ENCODE measurements at regions not wholly inside any gene's neighbourhood (a gene's known extent, or its start where the extent isn't known, plus 50 kb on each side); places are given as distances from the start of the nearest gene placed in this dataset.

GRCh38 chr4:114519368-114519767 is 79.2 kb upstream of the UGT8 start:
- no peak for TF ChIP-seq ZFX (IDR thresholded peaks at IDR 0.05)
- TF ChIP-seq, protein P1, sequence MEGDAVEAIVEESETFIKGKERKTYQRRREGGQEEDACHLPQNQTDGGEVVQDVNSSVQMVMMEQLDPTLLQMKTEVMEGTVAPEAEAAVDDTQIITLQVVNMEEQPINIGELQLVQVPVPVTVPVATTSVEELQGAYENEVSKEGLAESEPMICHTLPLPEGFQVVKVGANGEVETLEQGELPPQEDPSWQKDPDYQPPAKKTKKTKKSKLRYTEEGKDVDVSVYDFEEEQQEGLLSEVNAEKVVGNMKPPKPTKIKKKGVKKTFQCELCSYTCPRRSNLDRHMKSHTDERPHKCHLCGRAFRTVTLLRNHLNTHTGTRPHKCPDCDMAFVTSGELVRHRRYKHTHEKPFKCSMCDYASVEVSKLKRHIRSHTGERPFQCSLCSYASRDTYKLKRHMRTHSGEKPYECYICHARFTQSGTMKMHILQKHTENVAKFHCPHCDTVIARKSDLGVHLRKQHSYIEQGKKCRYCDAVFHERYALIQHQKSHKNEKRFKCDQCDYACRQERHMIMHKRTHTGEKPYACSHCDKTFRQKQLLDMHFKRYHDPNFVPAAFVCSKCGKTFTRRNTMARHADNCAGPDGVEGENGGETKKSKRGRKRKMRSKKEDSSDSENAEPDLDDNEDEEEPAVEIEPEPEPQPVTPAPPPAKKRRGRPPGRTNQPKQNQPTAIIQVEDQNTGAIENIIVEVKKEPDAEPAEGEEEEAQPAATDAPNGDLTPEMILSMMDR (conservative IDR thresholded peaks at IDR 0.05), result no peak
